Left lung (tissue), 4 donors: ENCODE measurements at regions not wholly inside any gene's neighbourhood (a gene's known extent, or its start where the extent isn't known, plus 50 kb on each side); places are given as distances from the start of the nearest gene placed in this dataset.

Experiments used
- ATAC-seq: fragments of 200-7000 bp; cut with Tn5 transposase; one replicate; pipeline ENCODE4 v1.9.1; 2020; ENCODE audit warnings: moderate library complexity
- DNase-seq, 4 donors: peaks; one replicate each; pipeline ENCODE4 v3.0.0-alpha.2; 2013 to 2020
- H3K27ac ChIP-seq, 2 donors: fragments of 200-600 bp; sonication (generic) in 1 of 2; one replicate each; pipeline versions ENCODE4 v1.5.0 to v1.8.0; 2020 to 2021
- H3K27me3 ChIP-seq, 2 donors: fragments of 200-600 bp; sonication (generic) in 1 of 2; one replicate each; pipeline versions ENCODE4 v1.5.0 to v1.8.0; 2020 to 2021
- H3K36me3 ChIP-seq, 2 donors: fragments of 200-600 bp; sonication (generic) in 1 of 2; one replicate each; pipeline versions ENCODE4 v1.5.0 to v1.8.0; 2020 to 2021
- H3K4me1 ChIP-seq, 2 donors: fragments of 200-600 bp; one replicate each; pipeline ENCODE4 v1.8.0; 2021
- H3K4me3 ChIP-seq, 2 donors: fragments of 200-600 bp; sonication (generic) in 1 of 2; one replicate each; pipeline versions ENCODE4 v1.5.0 to v1.8.0; 2020 to 2021; ENCODE audit warnings: mild to moderate bottlenecking in 1 of 2
- H3K9me3 ChIP-seq, 2 donors: fragments of 200-600 bp; sonication (generic) in 1 of 2; one replicate each; pipeline versions ENCODE4 v1.5.0 to v1.8.0; 2020 to 2021
- intact Hi-C, 2 donors: fragments of 100-400 bp; cut with DNase I; formaldehyde crosslinking; loops; one replicate each; pipeline versions ENCODE4 v1.11.2 to v1.14.2; 2022
- TF ChIP-seq, protein P1 (sequence below), 2 donors: fragments of 200-600 bp; sonication (generic) in 1 of 2; IDR thresholded peaks; one replicate each; pipeline versions ENCODE4 v1.5.0 to v1.8.0; 2021; ENCODE audit warnings: antibody characterized with exemption in 2 of 2
- donor health status: DM: no; HTN: yes; CAD: no.
- donor health status: DM: no; HTN: no; CAD: no.

DNA sequence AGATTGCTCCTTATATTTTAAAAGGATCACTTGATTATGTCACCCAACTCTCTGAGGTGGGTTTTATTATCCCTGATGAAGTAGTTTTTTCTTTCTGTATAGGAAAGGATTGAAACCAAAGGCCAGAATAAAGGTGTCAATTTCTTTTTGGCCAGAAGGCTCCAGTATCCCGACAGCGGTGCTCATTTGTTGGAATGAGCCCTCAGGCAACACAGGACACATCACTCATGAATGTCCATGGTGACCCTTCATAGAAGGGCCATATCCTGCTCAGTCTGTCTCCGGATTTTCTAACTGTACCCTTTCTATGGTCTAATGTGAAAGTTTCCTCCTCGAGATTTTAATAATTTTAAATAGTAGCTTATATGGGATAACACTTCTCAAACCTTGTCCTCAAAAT is 171.3 kb upstream of the USP24 start:
- H3K4me1 ChIP-seq, result no peaks in the 10 kb centered on the region
- no peaks in the 10 kb centered on the region for H3K27me3 ChIP-seq
- no peak overlapping the region for H3K4me3 ChIP-seq
- no peak for ATAC-seq
- H3K27ac ChIP-seq, result no peak overlapping the region
- peaks cover 0 to 20% of the 10 kb centered on the region in 2 donors for H3K9me3 ChIP-seq
- intact Hi-C loops, result no loop called here
- DNase-seq, result no peak
- TF ChIP-seq, protein P1, sequence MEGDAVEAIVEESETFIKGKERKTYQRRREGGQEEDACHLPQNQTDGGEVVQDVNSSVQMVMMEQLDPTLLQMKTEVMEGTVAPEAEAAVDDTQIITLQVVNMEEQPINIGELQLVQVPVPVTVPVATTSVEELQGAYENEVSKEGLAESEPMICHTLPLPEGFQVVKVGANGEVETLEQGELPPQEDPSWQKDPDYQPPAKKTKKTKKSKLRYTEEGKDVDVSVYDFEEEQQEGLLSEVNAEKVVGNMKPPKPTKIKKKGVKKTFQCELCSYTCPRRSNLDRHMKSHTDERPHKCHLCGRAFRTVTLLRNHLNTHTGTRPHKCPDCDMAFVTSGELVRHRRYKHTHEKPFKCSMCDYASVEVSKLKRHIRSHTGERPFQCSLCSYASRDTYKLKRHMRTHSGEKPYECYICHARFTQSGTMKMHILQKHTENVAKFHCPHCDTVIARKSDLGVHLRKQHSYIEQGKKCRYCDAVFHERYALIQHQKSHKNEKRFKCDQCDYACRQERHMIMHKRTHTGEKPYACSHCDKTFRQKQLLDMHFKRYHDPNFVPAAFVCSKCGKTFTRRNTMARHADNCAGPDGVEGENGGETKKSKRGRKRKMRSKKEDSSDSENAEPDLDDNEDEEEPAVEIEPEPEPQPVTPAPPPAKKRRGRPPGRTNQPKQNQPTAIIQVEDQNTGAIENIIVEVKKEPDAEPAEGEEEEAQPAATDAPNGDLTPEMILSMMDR (IDR thresholded peaks at IDR 0.05), result no peak
- H3K36me3 ChIP-seq, result no peaks in the 10 kb centered on the region

DNA sequence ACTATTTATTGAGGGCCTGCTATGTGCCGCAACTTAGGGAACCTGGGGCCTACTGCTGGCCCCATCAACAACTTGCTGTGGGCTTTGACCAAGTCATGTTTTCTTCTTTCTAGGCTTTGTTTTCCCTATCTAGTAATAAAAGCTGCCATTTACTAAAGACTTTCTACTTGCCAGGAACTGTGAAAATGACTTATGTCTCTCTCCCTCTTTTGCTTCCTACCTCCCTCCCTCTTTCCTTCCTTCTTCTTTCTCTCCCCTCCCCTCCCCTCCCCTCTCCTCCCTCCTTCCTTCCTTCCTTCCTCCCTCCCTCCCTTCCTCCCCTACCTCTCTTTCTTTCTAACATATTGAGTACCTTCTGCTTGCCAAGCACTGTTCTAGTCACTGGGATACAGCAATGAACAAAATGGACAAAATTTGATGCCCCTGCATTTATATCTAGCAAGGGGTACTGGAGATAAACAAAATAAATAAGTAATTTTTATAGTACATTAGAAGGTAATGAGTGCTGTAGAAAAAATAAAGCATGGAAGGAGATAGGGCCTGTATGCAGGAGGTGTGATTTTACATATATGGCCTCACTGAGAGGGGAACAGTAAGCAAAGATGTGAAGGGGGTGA is 170.3 kb upstream of the USP24 start:
- intact Hi-C loops, result no loop called here
- TF ChIP-seq, protein P1 (IDR thresholded peaks at IDR 0.05), result no peak
- H3K27ac ChIP-seq, result no peak overlapping the region
- H3K4me1 ChIP-seq, result no peaks in the 10 kb centered on the region
- H3K36me3 ChIP-seq, result no peaks in the 10 kb centered on the region
- no peak for ATAC-seq
- H3K4me3 ChIP-seq, result no peak overlapping the region
- H3K9me3 ChIP-seq, result peaks cover 0 to 20% of the 10 kb centered on the region in 2 donors
- DNase-seq, result no peak
- H3K27me3 ChIP-seq, result no peaks in the 10 kb centered on the region

- H3K4me3 ChIP-seq, result no peak overlapping the region
- intact Hi-C loops, result no loop called here
- ATAC-seq (no peak), DNase-seq (peak in 1 of 4 donors; percentile 43)
- no peak overlapping the region for H3K27ac ChIP-seq
- H3K36me3 ChIP-seq, result no peaks in the 10 kb centered on the region
- no peaks in the 10 kb centered on the region for H3K27me3 ChIP-seq
- TF ChIP-seq, protein P1 (IDR thresholded peaks at IDR 0.05), result no peak
- peaks cover 0 to 13% of the 10 kb centered on the region in 2 donors for H3K9me3 ChIP-seq
- no peaks in the 10 kb centered on the region for H3K4me1 ChIP-seq
Observed at GRCh38 chr1:55384637-55385036, 169.5 kb upstream of the USP24 start.

- no peaks in the 10 kb centered on the region for H3K36me3 ChIP-seq
- ATAC-seq (peak; percentile 60), DNase-seq (peak in 2 of 4 donors; percentile 52 to 58)
- no peaks in the 10 kb centered on the region for H3K9me3 ChIP-seq
- H3K27ac ChIP-seq, result no peak overlapping the region
- no peak overlapping the region for H3K4me3 ChIP-seq
- TF ChIP-seq, protein P1 (IDR thresholded peaks at IDR 0.05), result no peak
- intact Hi-C loops, result no loop called here
- no peaks in the 10 kb centered on the region for H3K27me3 ChIP-seq
- no peaks in the 10 kb centered on the region for H3K4me1 ChIP-seq
Observed at GRCh38 chr1:55382806-55383305, 167.7 kb upstream of the USP24 start.

GRCh38 chr1:55381983-55382382 is 166.8 kb upstream of the USP24 start:
- DNase-seq (no peak), ATAC-seq (no peak)
- Histone ChIP-seq H3K4me1 (no peaks in the 10 kb centered on the region), H3K27me3 (no peaks in the 10 kb centered on the region), H3K4me3 (no peak overlapping the region), H3K9me3 (no peaks in the 10 kb centered on the region), H3K27ac (no peak overlapping the region), H3K36me3 (no peaks in the 10 kb centered on the region)
- TF ChIP-seq, protein P1 (IDR thresholded peaks at IDR 0.05), result no peak
- intact Hi-C loops, result no loop called here
